Heart right ventricle (tissue), 16 donors: ENCODE measurements at regions not wholly inside any gene's neighbourhood (a gene's known extent, or its start where the extent isn't known, plus 50 kb on each side); places are given as distances from the start of the nearest gene placed in this dataset.

ENCODE experiments used
- ATAC-seq, 8 donors: fragments of 200-7000 bp; cut with Tn5 transposase; one replicate each; pipeline ENCODE4 v1.9.1; 2020; ENCODE audit warnings: mild to moderate bottlenecking in 8 of 8, moderate library complexity in 8 of 8, moderate number of reproducible peaks in 1 of 8
- DNase-seq, 2 donors: peaks; one replicate each; pipeline ENCODE4 v3.0.0-alpha.2; 2020
- H3K27ac ChIP-seq, 10 donors: fragments of 200-600 bp; sonication (generic) in 2 of 10; one replicate each; pipeline versions ENCODE4 v1.5.0 to v1.8.0; 2020 to 2022; ENCODE audit warnings: mild to moderate bottlenecking in 3 of 10
- H3K27me3 ChIP-seq, 7 donors: fragments of 200-600 bp; one replicate each; pipeline ENCODE4 v1.8.0; 2021 to 2022; ENCODE audit warnings: mild to moderate bottlenecking in 2 of 7
- H3K36me3 ChIP-seq, 9 donors: fragments of 200-600 bp; sonication (generic) in 1 of 9; one replicate each; pipeline versions ENCODE4 v1.5.0 to v1.8.0; 2020 to 2022; ENCODE audit warnings: mild to moderate bottlenecking in 2 of 9
- H3K4me1 ChIP-seq, 9 donors: fragments of 200-600 bp; sonication (generic) in 1 of 9; one replicate each; pipeline versions ENCODE4 v1.5.0 to v1.8.0; 2020 to 2022; ENCODE audit warnings: mild to moderate bottlenecking in 4 of 9
- H3K4me3 ChIP-seq, 10 donors: fragments of 200-600 bp; sonication (generic) in 2 of 10; one replicate each; pipeline versions ENCODE4 v1.5.0 to v1.8.0; 2020 to 2022; ENCODE audit warnings: mild to moderate bottlenecking in 7 of 10, moderate library complexity in 2 of 10
- H3K9me3 ChIP-seq, 11 donors: fragments of 200-600 bp in 10 of 11; sonication (generic) in 2 of 11; one replicate each; pipeline versions ENCODE4 v1.5.0 to v1.8.0; 2013 to 2022; ENCODE audit warnings: mild to moderate bottlenecking in 2 of 11, control low read depth in 1 of 11, moderate library complexity in 1 of 11
- CTCF ChIP-seq, 9 donors: fragments of 200-600 bp; sonication (generic) in 2 of 9; IDR thresholded peaks; one replicate each; pipeline versions ENCODE4 v1.5.0 to v1.8.0; 2021 to 2022; ENCODE audit warnings: antibody characterized with exemption in 9 of 9, mild to moderate bottlenecking in 5 of 9, moderate library complexity in 1 of 9
- WGBS, 2 donors: extraction: QIAGEN DNeasy Blood & Tissue Kit; methylation state at CpG; one replicate each; pipeline ENCODE4 v1.1.7; 2013; ENCODE audit warnings: inconsistent platforms in 1 of 2; 5-methylcytosine and 5-hydroxymethylcytosine counted together
- intact Hi-C, 10 donors: fragments of 100-400 bp; cut with DNase I; formaldehyde crosslinking; loops; one replicate each; pipeline versions ENCODE4 v1.11.1 to v1.14.2; 2022
- donor health status: Arrhythmogenic right ventricular cardiomyopathy.
- donor health status: ischemic (EF 13 %, LVEDD 7.1; RV severe dilation, severe dysfunction).
- donor health status: healthy with polysubstance abuse.
- donor health status: DM: no; HTN: yes; CAD: no.
- donor health status: DM: no; HTN: no; CAD: no.
- donor health status: ischemic (EF 25% LVEDD 6.9; RV normal size, moderate dysfunction).
- donor health status: ischemic (EF 25% LVEDD 5.7; RV mildly dilated, moderate dysfunction).
- donor health status: healthy.
- donor health status: DM: yes; HTN: yes; CAD: no.
- donor health status: Ischemic cardiomyopathy.
- donor health status: ischemic (EF 35%, LVEDD 5.7; RV mildly dilated, moderate dysfunction).
- donor health status: nonischemic (EF 11% LVEDD 7.7; RV severe dilation, severe dysfunction).
- donor health status: DM: yes; HTN: yes; CAD: no.
- donor health status: PGD.
- donor health status: ischemic (EF 29% LVEDD 5.4; RV normal size, mild dysfunction).
- donor health status: nonischemic (EF 23%, LVEDD 6.1; RV moderate dilation, normal function).

GRCh38 chr2:8277921-8278571 lies 403.8 kb upstream of the ID2 start:
- ATAC-seq: peak in 1 of 8 donors; percentile 31
- intact Hi-C loops: no loop called here
- peaks cover 0 to 4% (median 0%) of the 10 kb centered on the region in 7 donors for H3K27me3 ChIP-seq
- H3K9me3 ChIP-seq: peaks cover 0 to 8% (median 0%) of the 10 kb centered on the region in 11 donors
- no peak for TF ChIP-seq CTCF (IDR thresholded peaks at IDR 0.05)
- no peak overlapping the region for H3K27ac ChIP-seq
- 54 to 61% methylated on average over 10 of the region's 10 CpGs for WGBS, 2 donors
- H3K36me3 ChIP-seq: no peaks in the 10 kb centered on the region
- peaks cover 0 to 13% (median 0%) of the 10 kb centered on the region in 9 donors for H3K4me1 ChIP-seq
- no peak overlapping the region for H3K4me3 ChIP-seq
- no peak for DNase-seq

- Histone ChIP-seq H3K9me3 (peaks cover 0 to 6% (median 0%) of the 10 kb centered on the region in 11 donors), H3K4me1 (peaks cover 0 to 13% (median 0%) of the 10 kb centered on the region in 9 donors), H3K27me3 (peaks cover 0 to 4% (median 0%) of the 10 kb centered on the region in 7 donors), H3K4me3 (no peak overlapping the region), H3K36me3 (no peaks in the 10 kb centered on the region), H3K27ac (no peak overlapping the region)
- ATAC-seq: no peak
- 88 to 89% methylated on average over 10 of the region's 10 CpGs for WGBS, 2 donors
- TF ChIP-seq CTCF (IDR thresholded peaks at IDR 0.05): no peak
- intact Hi-C loops: no loop called here
- DNase-seq: no peak
Measured at GRCh38 chr2:8278709-8279354, 403.0 kb upstream of the ID2 start.

- intact Hi-C loops: no loop called here
- no peak for DNase-seq
- Histone ChIP-seq H3K4me3 (no peak overlapping the region), H3K4me1 (peaks cover 0 to 13% (median 0%) of the 10 kb centered on the region in 9 donors), H3K36me3 (no peaks in the 10 kb centered on the region), H3K9me3 (peaks cover 0 to under 1% (median 0%) of the 10 kb centered on the region in 11 donors), H3K27ac (no peak overlapping the region), H3K27me3 (peaks cover 0 to 4% (median 0%) of the 10 kb centered on the region in 7 donors)
- no peak for TF ChIP-seq CTCF (IDR thresholded peaks at IDR 0.05)
- no peak for ATAC-seq
- 97 to 98% methylated on average over 9 of the region's 9 CpGs for WGBS, 2 donors
Measured at GRCh38 chr2:8279506-8279905, 402.4 kb upstream of the ID2 start.

- intact Hi-C loops: no loop called here
- WGBS, 2 donors: 96 to 98% methylated on average over 4 of the region's 4 CpGs
- Histone ChIP-seq H3K36me3 (no peaks in the 10 kb centered on the region), H3K9me3 (no peaks in the 10 kb centered on the region), H3K27me3 (peaks cover 0 to 4% (median 0%) of the 10 kb centered on the region in 7 donors), H3K27ac (peak overlapping the region in 1 of 10 donors; percentile 26), H3K4me1 (peaks cover 0 to 13% (median 0%) of the 10 kb centered on the region in 9 donors), H3K4me3 (no peak overlapping the region)
- no peak for ATAC-seq
- DNase-seq: no peak
- TF ChIP-seq CTCF (IDR thresholded peaks at IDR 0.05): no peak
Measured at GRCh38 chr2:8281234-8281633, 400.6 kb upstream of the ID2 start.
